ENCODE measurements at regions not wholly inside any gene's neighbourhood (a gene's known extent, or its start where the extent isn't known, plus 50 kb on each side); places are given as distances from the start of the nearest gene placed in this dataset.
"Not testable (repeated sequence)": the region's sequence is repeated elsewhere in the genome, so short reads cannot be mapped to it uniquely, and the experiment has no call there.

GRCh38 chr5:118115791-118116190 lies 872.6 kb downstream of the DTWD2 start:
- H3K27ac ChIP-seq (ENCODE audit: low read depth, low read length): no peak overlapping the region
- H3K9me3 ChIP-seq (ENCODE audit: control insufficient read depth, insufficient read depth, low read depth, low read length): no peaks in the 10 kb centered on the region
- H3K9ac ChIP-seq (ENCODE audit: low read length): no peak overlapping the region
- peaks cover 6% of the 10 kb centered on the region; the same call in 1 of the 2 replicates for H3K27me3 ChIP-seq (ENCODE audit: control insufficient read depth, insufficient read depth, low read length)
- no peaks in the 10 kb centered on the region for H3K4me1 ChIP-seq (ENCODE audit: control insufficient read depth, insufficient read depth, low read length)
- no peaks in the 10 kb centered on the region for H3K36me3 ChIP-seq (ENCODE audit: control insufficient read depth, insufficient read depth, low read length)
- H3K4me3 ChIP-seq (ENCODE audit: low read depth, low read length): no peak overlapping the region

- Histone ChIP-seq H3K9ac (ENCODE audit: low read length) (no peak overlapping the region), H3K27me3 (ENCODE audit: control insufficient read depth, insufficient read depth, low read length) (peaks cover 6% of the 10 kb centered on the region; the same call in 1 of the 2 replicates), H3K9me3 (ENCODE audit: control insufficient read depth, insufficient read depth, low read depth, low read length) (no peaks in the 10 kb centered on the region; the same call in 1 of the 2 replicates), H3K4me1 (ENCODE audit: control insufficient read depth, insufficient read depth, low read length) (no peaks in the 10 kb centered on the region), H3K36me3 (ENCODE audit: control insufficient read depth, insufficient read depth, low read length) (no peaks in the 10 kb centered on the region), H3K4me3 (ENCODE audit: low read depth, low read length) (no peak overlapping the region), H3K27ac (ENCODE audit: low read depth, low read length) (no peak overlapping the region)
Measured at GRCh38 chr5:118111956-118112355, 876.4 kb downstream of the DTWD2 start.

- not testable (repeated sequence) for H3K27me3 ChIP-seq (ENCODE audit: control insufficient read depth, insufficient read depth, low read length); H3K27ac ChIP-seq (ENCODE audit: low read depth, low read length); H3K9me3 ChIP-seq (ENCODE audit: control insufficient read depth, insufficient read depth, low read depth, low read length); H3K36me3 ChIP-seq (ENCODE audit: control insufficient read depth, insufficient read depth, low read length); H3K4me3 ChIP-seq (ENCODE audit: low read depth, low read length); H3K4me1 ChIP-seq (ENCODE audit: control insufficient read depth, insufficient read depth, low read length); H3K9ac ChIP-seq (ENCODE audit: low read length)
Measured at GRCh38 chr5:118107246-118107645, 881.1 kb downstream of the DTWD2 start.

GRCh38 chr5:118098716-118099115 lies 889.6 kb downstream of the DTWD2 start:
- no peak overlapping the region for H3K4me3 ChIP-seq (ENCODE audit: low read depth, low read length)
- H3K27me3 ChIP-seq (ENCODE audit: control insufficient read depth, insufficient read depth, low read length): no peaks in the 10 kb centered on the region
- no peak overlapping the region for H3K9ac ChIP-seq (ENCODE audit: low read length)
- H3K27ac ChIP-seq (ENCODE audit: low read depth, low read length): no peak overlapping the region
- no peaks in the 10 kb centered on the region for H3K4me1 ChIP-seq (ENCODE audit: control insufficient read depth, insufficient read depth, low read length)
- no peaks in the 10 kb centered on the region for H3K36me3 ChIP-seq (ENCODE audit: control insufficient read depth, insufficient read depth, low read length)
- no peaks in the 10 kb centered on the region for H3K9me3 ChIP-seq (ENCODE audit: control insufficient read depth, insufficient read depth, low read depth, low read length)

GRCh38 chr5:118095115-118095514 lies 893.2 kb downstream of the DTWD2 start:
- Histone ChIP-seq H3K4me3 (ENCODE audit: low read depth, low read length) (no peak overlapping the region), H3K27me3 (ENCODE audit: control insufficient read depth, insufficient read depth, low read length) (no peaks in the 10 kb centered on the region), H3K36me3 (ENCODE audit: control insufficient read depth, insufficient read depth, low read length) (no peaks in the 10 kb centered on the region), H3K27ac (ENCODE audit: low read depth, low read length) (no peak overlapping the region), H3K4me1 (ENCODE audit: control insufficient read depth, insufficient read depth, low read length) (no peaks in the 10 kb centered on the region), H3K9ac (ENCODE audit: low read length) (no peak overlapping the region), H3K9me3 (ENCODE audit: control insufficient read depth, insufficient read depth, low read depth, low read length) (no peaks in the 10 kb centered on the region)

GRCh38 chr5:118088448-118088847 lies 899.9 kb downstream of the DTWD2 start:
- no peaks in the 10 kb centered on the region for H3K27me3 ChIP-seq (ENCODE audit: control insufficient read depth, insufficient read depth, low read length)
- no peak overlapping the region for H3K9ac ChIP-seq (ENCODE audit: low read length)
- no peak overlapping the region for H3K27ac ChIP-seq (ENCODE audit: low read depth, low read length)
- H3K4me1 ChIP-seq (ENCODE audit: control insufficient read depth, insufficient read depth, low read length): no peaks in the 10 kb centered on the region
- H3K36me3 ChIP-seq (ENCODE audit: control insufficient read depth, insufficient read depth, low read length): no peaks in the 10 kb centered on the region
- no peak overlapping the region for H3K4me3 ChIP-seq (ENCODE audit: low read depth, low read length)
- H3K9me3 ChIP-seq (ENCODE audit: control insufficient read depth, insufficient read depth, low read depth, low read length): no peaks in the 10 kb centered on the region

GRCh38 chr5:118076490-118076889 lies 911.9 kb downstream of the DTWD2 start:
- no peaks in the 10 kb centered on the region for H3K36me3 ChIP-seq (ENCODE audit: control insufficient read depth, insufficient read depth, low read length)
- H3K27me3 ChIP-seq (ENCODE audit: control insufficient read depth, insufficient read depth, low read length): no peaks in the 10 kb centered on the region
- no peak overlapping the region for H3K9ac ChIP-seq (ENCODE audit: low read length)
- no peaks in the 10 kb centered on the region for H3K4me1 ChIP-seq (ENCODE audit: control insufficient read depth, insufficient read depth, low read length)
- H3K4me3 ChIP-seq (ENCODE audit: low read depth, low read length): no peak overlapping the region
- no peak overlapping the region for H3K27ac ChIP-seq (ENCODE audit: low read depth, low read length)
- peaks cover 5% of the 10 kb centered on the region; the same call in 1 of the 2 replicates for H3K9me3 ChIP-seq (ENCODE audit: control insufficient read depth, insufficient read depth, low read depth, low read length)

GRCh38 chr5:118070041-118070440 lies 918.3 kb downstream of the DTWD2 start:
- H3K27me3 ChIP-seq (ENCODE audit: control insufficient read depth, insufficient read depth, low read length): no peaks in the 10 kb centered on the region
- H3K4me3 ChIP-seq (ENCODE audit: low read depth, low read length): no peak overlapping the region
- no peaks in the 10 kb centered on the region for H3K4me1 ChIP-seq (ENCODE audit: control insufficient read depth, insufficient read depth, low read length)
- no peak overlapping the region for H3K9ac ChIP-seq (ENCODE audit: low read length)
- no peaks in the 10 kb centered on the region for H3K36me3 ChIP-seq (ENCODE audit: control insufficient read depth, insufficient read depth, low read length)
- no peaks in the 10 kb centered on the region for H3K9me3 ChIP-seq (ENCODE audit: control insufficient read depth, insufficient read depth, low read depth, low read length)
- no peak overlapping the region for H3K27ac ChIP-seq (ENCODE audit: low read depth, low read length)

- no peaks in the 10 kb centered on the region for H3K4me1 ChIP-seq (ENCODE audit: control insufficient read depth, insufficient read depth, low read length)
- no peak overlapping the region for H3K9ac ChIP-seq (ENCODE audit: low read length)
- no peaks in the 10 kb centered on the region for H3K27me3 ChIP-seq (ENCODE audit: control insufficient read depth, insufficient read depth, low read length)
- no peaks in the 10 kb centered on the region for H3K36me3 ChIP-seq (ENCODE audit: control insufficient read depth, insufficient read depth, low read length)
- H3K4me3 ChIP-seq (ENCODE audit: low read depth, low read length): no peak overlapping the region
- no peaks in the 10 kb centered on the region for H3K9me3 ChIP-seq (ENCODE audit: control insufficient read depth, insufficient read depth, low read depth, low read length)
- H3K27ac ChIP-seq (ENCODE audit: low read depth, low read length): no peak overlapping the region
Measured at GRCh38 chr5:118069452-118069851, 918.9 kb downstream of the DTWD2 start.

- Histone ChIP-seq H3K27ac (ENCODE audit: low read depth, low read length) (no peak overlapping the region), H3K36me3 (ENCODE audit: control insufficient read depth, insufficient read depth, low read length) (no peaks in the 10 kb centered on the region), H3K9me3 (ENCODE audit: control insufficient read depth, insufficient read depth, low read depth, low read length) (no peaks in the 10 kb centered on the region), H3K9ac (ENCODE audit: low read length) (no peak overlapping the region), H3K4me3 (ENCODE audit: low read depth, low read length) (no peak overlapping the region), H3K27me3 (ENCODE audit: control insufficient read depth, insufficient read depth, low read length) (no peaks in the 10 kb centered on the region), H3K4me1 (ENCODE audit: control insufficient read depth, insufficient read depth, low read length) (no peaks in the 10 kb centered on the region)
Measured at GRCh38 chr5:118068886-118069285, 919.5 kb downstream of the DTWD2 start.

- H3K27ac ChIP-seq (ENCODE audit: low read depth, low read length); H3K27me3 ChIP-seq (ENCODE audit: control insufficient read depth, insufficient read depth, low read length); H3K4me3 ChIP-seq (ENCODE audit: low read depth, low read length); H3K9me3 ChIP-seq (ENCODE audit: control insufficient read depth, insufficient read depth, low read depth, low read length); H3K36me3 ChIP-seq (ENCODE audit: control insufficient read depth, insufficient read depth, low read length); H3K4me1 ChIP-seq (ENCODE audit: control insufficient read depth, insufficient read depth, low read length); H3K9ac ChIP-seq (ENCODE audit: low read length): not testable (repeated sequence)
Measured at GRCh38 chr5:118063836-118064235, 924.5 kb downstream of the DTWD2 start.

GRCh38 chr5:118060833-118061232 lies 927.5 kb downstream of the DTWD2 start:
- H3K27ac ChIP-seq (ENCODE audit: low read depth, low read length): no peak overlapping the region
- no peaks in the 10 kb centered on the region for H3K4me1 ChIP-seq (ENCODE audit: control insufficient read depth, insufficient read depth, low read length)
- no peak overlapping the region for H3K4me3 ChIP-seq (ENCODE audit: low read depth, low read length)
- no peaks in the 10 kb centered on the region for H3K27me3 ChIP-seq (ENCODE audit: control insufficient read depth, insufficient read depth, low read length)
- H3K9ac ChIP-seq (ENCODE audit: low read length): no peak overlapping the region
- no peaks in the 10 kb centered on the region for H3K9me3 ChIP-seq (ENCODE audit: control insufficient read depth, insufficient read depth, low read depth, low read length)
- H3K36me3 ChIP-seq (ENCODE audit: control insufficient read depth, insufficient read depth, low read length): no peaks in the 10 kb centered on the region
